ENCODE measurements at regions not wholly inside any gene's neighbourhood (a gene's known extent, or its start where the extent isn't known, plus 50 kb on each side); places are given as distances from the start of the nearest gene placed in this dataset.

DNA sequence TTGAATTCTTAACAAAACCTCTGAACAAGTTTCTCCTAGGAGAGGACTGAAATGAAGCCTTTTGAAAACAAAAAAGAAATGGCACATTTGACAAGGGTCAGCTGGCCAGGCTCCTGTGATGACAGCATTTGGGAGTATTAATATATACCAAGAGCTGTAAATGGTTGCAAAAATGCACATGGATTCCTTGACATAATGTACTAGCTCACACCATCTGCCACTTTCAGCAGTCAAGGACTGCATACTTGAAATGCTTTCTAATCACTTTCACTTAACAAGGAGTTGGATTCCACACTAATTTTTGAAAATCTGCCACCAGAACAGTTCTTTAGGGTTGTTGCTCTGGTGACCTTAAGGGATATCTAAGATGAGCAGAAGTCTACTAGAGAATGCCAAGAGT lies 236.7 kb upstream of the TOX3 start (continued):
- TF ChIP-seq, protein P1, sequence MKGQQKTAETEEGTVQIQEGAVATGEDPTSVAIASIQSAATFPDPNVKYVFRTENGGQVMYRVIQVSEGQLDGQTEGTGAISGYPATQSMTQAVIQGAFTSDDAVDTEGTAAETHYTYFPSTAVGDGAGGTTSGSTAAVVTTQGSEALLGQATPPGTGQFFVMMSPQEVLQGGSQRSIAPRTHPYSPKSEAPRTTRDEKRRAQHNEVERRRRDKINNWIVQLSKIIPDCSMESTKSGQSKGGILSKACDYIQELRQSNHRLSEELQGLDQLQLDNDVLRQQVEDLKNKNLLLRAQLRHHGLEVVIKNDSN (IDR thresholded peaks at IDR 0.05; ENCODE audit: borderline replicate concordance, extremely low read length, insufficient read depth, low read depth, low read length), result no peak
- TF ChIP-seq CEBPB (IDR thresholded peaks at IDR 0.05; ENCODE audit: borderline replicate concordance in 1 of 2, low read depth in 2 of 2, low read length in 2 of 2) (no peak), STAT3 (IDR thresholded peaks at IDR 0.05; ENCODE audit: low read depth, low read length) (no peak), HCFC1 (IDR thresholded peaks at IDR 0.05; ENCODE audit: low read length) (no peak)
- TF ChIP-seq, protein P2, sequence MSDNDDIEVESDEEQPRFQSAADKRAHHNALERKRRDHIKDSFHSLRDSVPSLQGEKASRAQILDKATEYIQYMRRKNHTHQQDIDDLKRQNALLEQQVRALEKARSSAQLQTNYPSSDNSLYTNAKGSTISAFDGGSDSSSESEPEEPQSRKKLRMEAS (IDR thresholded peaks at IDR 0.05; ENCODE audit: low read depth, low read length), result no peak

DNA sequence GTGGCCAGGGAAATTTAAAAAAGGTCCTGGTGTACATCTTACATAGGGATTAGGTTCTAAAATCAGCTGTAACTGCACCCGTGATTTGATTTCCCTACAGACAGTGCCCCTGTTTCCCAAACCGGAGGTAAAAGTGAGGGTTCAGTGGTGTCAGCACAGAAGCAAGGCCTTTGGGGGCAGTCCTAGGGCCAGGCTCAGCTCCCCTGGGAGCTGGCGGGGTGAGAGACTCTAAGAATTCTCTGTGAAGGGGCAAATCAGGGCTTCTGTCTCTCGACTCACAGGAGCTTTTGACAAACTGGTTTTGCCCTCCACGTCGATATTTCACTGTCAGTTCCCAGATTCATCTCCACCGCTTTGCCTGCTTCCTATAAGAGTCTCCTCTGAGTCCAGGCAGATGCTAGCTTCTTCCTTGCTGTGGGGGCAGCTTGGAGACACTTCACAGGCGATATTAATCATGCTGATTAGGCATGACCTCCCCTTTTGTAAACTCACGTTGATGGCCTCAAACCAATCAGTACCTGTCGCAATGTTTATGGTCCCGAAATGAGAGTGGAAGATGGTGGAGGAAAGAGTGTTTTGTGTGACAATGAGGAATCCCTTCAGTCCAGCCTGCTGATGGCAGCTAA lies 234.2 kb upstream of the TOX3 start:
- no peak for DNase-seq (ENCODE audit: low read depth, low spot score)
- Histone ChIP-seq H3K27ac (ENCODE audit: control insufficient read depth, insufficient read depth) (no peak overlapping the region), H4K20me1 (ENCODE audit: control insufficient read depth, insufficient read depth) (no peaks in the 10 kb centered on the region), H3K79me2 (ENCODE audit: control insufficient read depth, insufficient read depth, low read length) (no peaks in the 10 kb centered on the region), H3K4me1 (ENCODE audit: control insufficient read depth, insufficient read depth, low read length) (no peaks in the 10 kb centered on the region), H3K36me3 (ENCODE audit: control insufficient read depth in 2 of 2, insufficient read depth in 2 of 2, low read length in 1 of 2) (no peaks in the 10 kb centered on the region), H3K4me3 (no peak overlapping the region), H3K9ac (ENCODE audit: control insufficient read depth, insufficient read depth, low read length) (no peak overlapping the region), H3K9me3 (replicated peaks; ENCODE audit: control insufficient read depth, insufficient read depth, low read length) (no peaks in the 10 kb centered on the region), H3K27me3 (replicated peaks in 1 of 2; ENCODE audit: control insufficient read depth in 2 of 2, insufficient read depth in 2 of 2, low read length in 1 of 2) (no peaks in the 10 kb centered on the region), H3K4me2 (ENCODE audit: control insufficient read depth, insufficient read depth) (no peak overlapping the region), H2AFZ (ENCODE audit: control insufficient read depth, low read depth, low read length) (no peak overlapping the region)
- FAIRE-seq, result no peak
- no TSS peak for BruUV-seq (replicated peaks)
- ChIA-PET RAD21 (ENCODE audit: unreplicated experiment) (no interaction called here), CTCF (no interaction called here), POLR2A (no interaction called here), SMC1A (ENCODE audit: uncharacterized antibody, unreplicated experiment) (no interaction called here)
- in situ Hi-C loops (cut with MboI), result no loop called here
- intact Hi-C loops (cut with micrococcal nuclease; ENCODE audit: unreplicated experiment), result no loop called here
- 12% methylated on average over 11 of the region's 11 CpGs for WGBS (ENCODE audit: insufficient coverage, insufficient replicate concordance, low lambda C conversion rate, missing lambda C conversion rate)
- no peak for ATAC-seq
- TF ChIP-seq IKZF1 (conservative IDR thresholded peaks at IDR 0.05), result no peak
- TF ChIP-seq, protein P3, sequence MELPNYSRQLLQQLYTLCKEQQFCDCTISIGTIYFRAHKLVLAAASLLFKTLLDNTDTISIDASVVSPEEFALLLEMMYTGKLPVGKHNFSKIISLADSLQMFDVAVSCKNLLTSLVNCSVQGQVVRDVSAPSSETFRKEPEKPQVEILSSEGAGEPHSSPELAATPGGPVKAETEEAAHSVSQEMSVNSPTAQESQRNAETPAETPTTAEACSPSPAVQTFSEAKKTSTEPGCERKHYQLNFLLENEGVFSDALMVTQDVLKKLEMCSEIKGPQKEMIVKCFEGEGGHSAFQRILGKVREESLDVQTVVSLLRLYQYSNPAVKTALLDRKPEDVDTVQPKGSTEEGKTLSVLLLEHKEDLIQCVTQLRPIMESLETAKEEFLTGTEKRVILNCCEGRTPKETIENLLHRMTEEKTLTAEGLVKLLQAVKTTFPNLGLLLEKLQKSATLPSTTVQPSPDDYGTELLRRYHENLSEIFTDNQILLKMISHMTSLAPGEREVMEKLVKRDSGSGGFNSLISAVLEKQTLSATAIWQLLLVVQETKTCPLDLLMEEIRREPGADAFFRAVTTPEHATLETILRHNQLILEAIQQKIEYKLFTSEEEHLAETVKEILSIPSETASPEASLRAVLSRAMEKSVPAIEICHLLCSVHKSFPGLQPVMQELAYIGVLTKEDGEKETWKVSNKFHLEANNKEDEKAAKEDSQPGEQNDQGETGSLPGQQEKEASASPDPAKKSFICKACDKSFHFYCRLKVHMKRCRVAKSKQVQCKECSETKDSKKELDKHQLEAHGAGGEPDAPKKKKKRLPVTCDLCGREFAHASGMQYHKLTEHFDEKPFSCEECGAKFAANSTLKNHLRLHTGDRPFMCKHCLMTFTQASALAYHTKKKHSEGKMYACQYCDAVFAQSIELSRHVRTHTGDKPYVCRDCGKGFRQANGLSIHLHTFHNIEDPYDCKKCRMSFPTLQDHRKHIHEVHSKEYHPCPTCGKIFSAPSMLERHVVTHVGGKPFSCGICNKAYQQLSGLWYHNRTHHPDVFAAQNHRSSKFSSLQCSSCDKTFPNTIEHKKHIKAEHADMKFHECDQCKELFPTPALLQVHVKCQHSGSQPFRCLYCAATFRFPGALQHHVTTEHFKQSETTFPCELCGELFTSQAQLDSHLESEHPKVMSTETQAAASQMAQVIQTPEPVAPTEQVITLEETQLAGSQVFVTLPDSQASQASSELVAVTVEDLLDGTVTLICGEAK (IDR thresholded peaks at IDR 0.05; ENCODE audit: borderline replicate concordance), result no peak
- TF ChIP-seq BACH1 (IDR thresholded peaks at IDR 0.05; ENCODE audit: borderline replicate concordance), result no peak
- no peak for TF ChIP-seq HCFC1 (IDR thresholded peaks at IDR 0.05; ENCODE audit: low read length)
- no peak for TF ChIP-seq CHD2 (IDR thresholded peaks at IDR 0.05; ENCODE audit: borderline replicate concordance, low read depth, low read length)
- TF ChIP-seq NR2F1 (conservative IDR thresholded peaks at IDR 0.05), result no peak
- no peak for TF ChIP-seq ZNF207 (IDR thresholded peaks at IDR 0.05; ENCODE audit: borderline replicate concordance)
- no peak for TF ChIP-seq SPI1 (IDR thresholded peaks at IDR 0.05; ENCODE audit: borderline replicate concordance, insufficient read depth, low read depth, low read length)
- TF ChIP-seq TCF7 (IDR thresholded peaks at IDR 0.05; ENCODE audit: borderline replicate concordance), result no peak
- no peak for TF ChIP-seq RUNX3 (IDR thresholded peaks at IDR 0.05; ENCODE audit: low read length)
- no peak for TF ChIP-seq BHLHE40 (IDR thresholded peaks at IDR 0.05; ENCODE audit: borderline replicate concordance in 1 of 2, low read depth in 2 of 2, low read length in 1 of 2)
- TF ChIP-seq, protein P4, sequence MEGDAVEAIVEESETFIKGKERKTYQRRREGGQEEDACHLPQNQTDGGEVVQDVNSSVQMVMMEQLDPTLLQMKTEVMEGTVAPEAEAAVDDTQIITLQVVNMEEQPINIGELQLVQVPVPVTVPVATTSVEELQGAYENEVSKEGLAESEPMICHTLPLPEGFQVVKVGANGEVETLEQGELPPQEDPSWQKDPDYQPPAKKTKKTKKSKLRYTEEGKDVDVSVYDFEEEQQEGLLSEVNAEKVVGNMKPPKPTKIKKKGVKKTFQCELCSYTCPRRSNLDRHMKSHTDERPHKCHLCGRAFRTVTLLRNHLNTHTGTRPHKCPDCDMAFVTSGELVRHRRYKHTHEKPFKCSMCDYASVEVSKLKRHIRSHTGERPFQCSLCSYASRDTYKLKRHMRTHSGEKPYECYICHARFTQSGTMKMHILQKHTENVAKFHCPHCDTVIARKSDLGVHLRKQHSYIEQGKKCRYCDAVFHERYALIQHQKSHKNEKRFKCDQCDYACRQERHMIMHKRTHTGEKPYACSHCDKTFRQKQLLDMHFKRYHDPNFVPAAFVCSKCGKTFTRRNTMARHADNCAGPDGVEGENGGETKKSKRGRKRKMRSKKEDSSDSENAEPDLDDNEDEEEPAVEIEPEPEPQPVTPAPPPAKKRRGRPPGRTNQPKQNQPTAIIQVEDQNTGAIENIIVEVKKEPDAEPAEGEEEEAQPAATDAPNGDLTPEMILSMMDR (IDR thresholded peaks at IDR 0.05 in 2 of 3, conservative IDR thresholded peaks at IDR 0.05 in 1 of 3; ENCODE audit: control insufficient read depth in 2 of 3, extremely low read depth in 1 of 3, insufficient read depth in 1 of 3, low read depth in 3 of 3, low read length in 3 of 3), result no peak

Measured in GM12878 (cell line).